Left ventricle myocardium inferior (tissue), 1 donor: ENCODE measurements at regions not wholly inside any gene's neighbourhood (a gene's known extent, or its start where the extent isn't known, plus 50 kb on each side); places are given as distances from the start of the nearest gene placed in this dataset.

Experiments used
- DNase-seq: peaks from one replicate; pipeline ENCODE4 v3.0.0-alpha.2; 2020
- H3K27ac ChIP-seq: fragments of 200-600 bp; replicated peaks from 2 replicates; pipeline ENCODE4 v1.8.0; 2021
- H3K27me3 ChIP-seq: fragments of 200-600 bp; 2 replicates; pipeline ENCODE4 v1.8.0; 2021; ENCODE audit warnings: low read depth
- H3K36me3 ChIP-seq: fragments of 200-600 bp; 2 replicates; pipeline ENCODE4 v1.8.0; 2021
- H3K4me1 ChIP-seq: fragments of 200-600 bp; 2 replicates; pipeline ENCODE4 v1.8.0; 2021
- H3K4me3 ChIP-seq: fragments of 200-600 bp; 2 replicates; pipeline ENCODE4 v1.8.0; 2021; ENCODE audit warnings: mild to moderate bottlenecking, moderate library complexity
- H3K9me3 ChIP-seq: fragments of 200-600 bp; replicated peaks from 2 replicates; pipeline ENCODE4 v1.8.0; 2021
- intact Hi-C: fragments of 100-400 bp; cut with micrococcal nuclease; formaldehyde crosslinking; loops from one replicate; pipeline ENCODE4 v1.11.0; 2022
- TF ChIP-seq, protein P1 (sequence below): fragments of 200-600 bp; IDR thresholded peaks from 2 replicates; pipeline ENCODE4 v1.8.0; 2021; ENCODE audit warnings: antibody characterized with exemption, mild to moderate bottlenecking, borderline replicate concordance
- donor health status: DM: no; HTN: yes; CAD: no; lungs with severe emphysema.

DNA sequence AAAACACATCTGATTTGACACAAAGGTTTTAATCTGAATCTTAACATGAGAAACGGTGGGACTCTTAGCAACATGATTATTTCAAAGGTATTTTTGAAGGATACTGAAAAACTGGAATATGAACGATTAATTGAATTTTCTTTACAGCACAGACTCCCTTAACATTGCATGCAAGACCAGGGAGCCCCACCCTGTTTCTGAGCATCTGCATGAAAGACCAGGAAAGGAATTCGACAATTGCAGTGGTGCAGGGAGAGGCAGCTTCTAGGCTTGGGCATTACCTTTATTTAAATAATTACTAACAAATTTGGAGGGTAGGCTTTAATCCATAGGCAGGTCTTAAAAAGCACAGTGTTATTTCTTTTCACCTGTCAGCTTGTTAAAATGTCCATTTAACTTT is 240.6 kb upstream of the TOPAZ1 start:
- TF ChIP-seq, protein P1, sequence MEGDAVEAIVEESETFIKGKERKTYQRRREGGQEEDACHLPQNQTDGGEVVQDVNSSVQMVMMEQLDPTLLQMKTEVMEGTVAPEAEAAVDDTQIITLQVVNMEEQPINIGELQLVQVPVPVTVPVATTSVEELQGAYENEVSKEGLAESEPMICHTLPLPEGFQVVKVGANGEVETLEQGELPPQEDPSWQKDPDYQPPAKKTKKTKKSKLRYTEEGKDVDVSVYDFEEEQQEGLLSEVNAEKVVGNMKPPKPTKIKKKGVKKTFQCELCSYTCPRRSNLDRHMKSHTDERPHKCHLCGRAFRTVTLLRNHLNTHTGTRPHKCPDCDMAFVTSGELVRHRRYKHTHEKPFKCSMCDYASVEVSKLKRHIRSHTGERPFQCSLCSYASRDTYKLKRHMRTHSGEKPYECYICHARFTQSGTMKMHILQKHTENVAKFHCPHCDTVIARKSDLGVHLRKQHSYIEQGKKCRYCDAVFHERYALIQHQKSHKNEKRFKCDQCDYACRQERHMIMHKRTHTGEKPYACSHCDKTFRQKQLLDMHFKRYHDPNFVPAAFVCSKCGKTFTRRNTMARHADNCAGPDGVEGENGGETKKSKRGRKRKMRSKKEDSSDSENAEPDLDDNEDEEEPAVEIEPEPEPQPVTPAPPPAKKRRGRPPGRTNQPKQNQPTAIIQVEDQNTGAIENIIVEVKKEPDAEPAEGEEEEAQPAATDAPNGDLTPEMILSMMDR = no peak
- intact Hi-C loops = no loop called here
- Histone ChIP-seq H3K9me3 (no peaks in the 10 kb centered on the region), H3K36me3 (no peaks in the 10 kb centered on the region), H3K27ac (no peak overlapping the region), H3K4me3 (no peak overlapping the region), H3K4me1 (peaks cover 34% of the 10 kb centered on the region), H3K27me3 (peaks cover 100% of the 10 kb centered on the region)
- DNase-seq = no peak

DNA sequence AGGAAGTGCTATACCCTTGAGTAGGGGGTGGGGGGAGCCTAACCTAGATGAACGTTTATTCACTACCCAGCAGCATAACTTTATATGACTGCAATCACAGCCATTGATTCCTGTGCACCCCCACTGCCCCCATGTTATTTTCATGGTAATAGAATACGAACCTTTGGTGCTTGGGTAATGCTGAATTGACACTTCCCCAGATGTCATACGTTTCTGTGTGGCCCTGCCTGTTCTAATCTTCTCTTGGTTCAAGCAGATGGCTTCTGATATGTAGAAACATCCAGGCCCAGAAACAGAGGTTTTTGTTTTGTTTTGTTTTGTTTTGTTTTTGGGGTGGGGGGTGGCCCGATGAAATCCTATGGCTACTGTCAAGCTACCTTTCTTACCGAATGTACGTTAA is 237.9 kb upstream of the TOPAZ1 start:
- TF ChIP-seq, protein P1 = no peak
- Histone ChIP-seq H3K9me3 (no peaks in the 10 kb centered on the region), H3K36me3 (no peaks in the 10 kb centered on the region), H3K4me3 (no peak overlapping the region), H3K27ac (no peak overlapping the region), H3K27me3 (peaks cover 95% of the 10 kb centered on the region), H3K4me1 (peaks cover 8% of the 10 kb centered on the region)
- no peak for DNase-seq
- intact Hi-C loops = no loop called here

DNA sequence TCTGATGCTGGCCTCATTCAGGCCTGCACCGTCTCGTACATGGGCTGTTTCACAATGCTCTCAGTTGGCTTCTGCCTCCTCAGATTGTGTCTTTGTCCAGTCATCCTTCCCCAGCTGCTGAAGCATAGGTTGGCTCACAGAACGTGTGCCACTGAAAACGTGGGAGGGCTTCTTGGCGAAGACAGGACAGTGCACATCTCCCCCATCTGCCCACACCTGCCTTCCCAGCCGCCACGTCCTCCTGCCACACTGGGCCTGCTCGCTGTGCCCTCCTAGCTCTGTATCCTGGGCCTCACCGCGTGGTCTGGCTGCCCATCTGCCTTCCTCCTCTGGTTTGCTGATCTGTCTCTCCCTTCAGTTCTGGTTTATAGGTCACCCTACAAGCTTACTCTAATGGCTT is 230.0 kb upstream of the TOPAZ1 start:
- no peak overlapping the region for H3K4me3 ChIP-seq
- no peaks in the 10 kb centered on the region for H3K4me1 ChIP-seq
- H3K36me3 ChIP-seq = no peaks in the 10 kb centered on the region
- no peak for DNase-seq
- H3K27me3 ChIP-seq = peaks cover 63% of the 10 kb centered on the region
- TF ChIP-seq, protein P1 = no peak
- no peak overlapping the region for H3K27ac ChIP-seq
- H3K9me3 ChIP-seq = no peaks in the 10 kb centered on the region
- intact Hi-C loops = no loop called here

DNA sequence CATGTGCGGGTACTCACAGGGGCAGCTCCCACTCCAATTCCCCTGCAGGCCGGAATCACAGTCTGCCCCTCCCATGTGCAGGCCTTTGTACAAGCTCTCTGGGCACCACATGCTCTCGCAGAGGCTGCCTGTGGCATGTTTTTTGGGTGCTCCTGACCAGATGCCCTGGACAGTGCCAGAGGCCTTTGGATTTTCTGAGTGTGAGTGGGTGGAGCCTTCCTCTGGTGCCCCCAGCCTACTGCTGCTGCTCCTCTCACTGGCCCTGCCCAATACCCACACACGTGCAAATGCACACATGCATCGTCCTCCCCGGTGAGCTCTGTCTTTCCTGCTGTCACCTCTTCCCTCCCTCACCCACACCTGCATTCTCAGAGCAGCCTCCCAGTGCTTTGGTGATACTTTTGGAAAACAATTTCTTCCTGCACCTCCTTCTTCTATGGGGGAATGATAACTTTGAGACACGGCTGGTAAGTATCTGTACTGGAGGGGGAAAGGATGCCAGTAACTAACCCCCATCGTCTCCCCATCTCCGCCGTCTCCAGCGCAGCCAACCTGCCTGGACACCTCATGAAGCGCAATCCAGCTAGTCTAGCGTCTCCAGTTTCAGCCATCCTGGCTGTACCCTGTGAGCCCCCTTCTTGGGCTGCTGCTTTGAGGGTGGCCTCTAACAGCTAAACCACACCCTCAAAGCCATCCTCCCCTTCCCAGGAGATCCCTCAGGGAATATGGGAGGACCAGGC is 229.4 kb upstream of the TOPAZ1 start:
- Histone ChIP-seq H3K27ac (no peak overlapping the region), H3K4me1 (no peaks in the 10 kb centered on the region), H3K9me3 (no peaks in the 10 kb centered on the region), H3K27me3 (peaks cover 61% of the 10 kb centered on the region), H3K36me3 (no peaks in the 10 kb centered on the region), H3K4me3 (no peak overlapping the region)
- TF ChIP-seq, protein P1 = no peak
- intact Hi-C loops = no loop called here
- DNase-seq = no peak

DNA sequence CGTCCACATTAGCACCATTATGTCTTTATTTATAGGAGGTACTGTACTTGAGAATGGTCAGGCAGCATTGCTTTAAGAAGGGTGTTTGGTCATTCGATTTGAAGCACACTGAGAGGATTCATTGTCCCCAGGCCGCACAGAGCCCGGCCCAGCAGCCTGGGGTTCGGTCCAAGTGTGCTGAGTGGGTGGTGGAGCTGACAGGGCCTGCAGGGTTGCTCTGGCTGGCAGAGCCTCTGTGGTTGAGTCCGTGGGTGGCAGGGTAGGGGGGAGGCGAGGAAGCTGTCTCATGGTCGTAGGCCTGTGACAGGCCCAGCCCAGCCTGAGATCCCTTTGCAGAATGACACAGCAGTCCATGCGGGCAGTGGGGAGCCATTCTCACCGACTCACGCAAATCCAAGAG is 227.7 kb upstream of the TOPAZ1 start:
- TF ChIP-seq, protein P1 = no peak
- Histone ChIP-seq H3K9me3 (no peaks in the 10 kb centered on the region), H3K4me3 (no peak overlapping the region), H3K27me3 (peaks cover 66% of the 10 kb centered on the region), H3K36me3 (no peaks in the 10 kb centered on the region), H3K4me1 (no peaks in the 10 kb centered on the region), H3K27ac (no peak overlapping the region)
- no peak for DNase-seq
- intact Hi-C loops = no loop called here

DNA sequence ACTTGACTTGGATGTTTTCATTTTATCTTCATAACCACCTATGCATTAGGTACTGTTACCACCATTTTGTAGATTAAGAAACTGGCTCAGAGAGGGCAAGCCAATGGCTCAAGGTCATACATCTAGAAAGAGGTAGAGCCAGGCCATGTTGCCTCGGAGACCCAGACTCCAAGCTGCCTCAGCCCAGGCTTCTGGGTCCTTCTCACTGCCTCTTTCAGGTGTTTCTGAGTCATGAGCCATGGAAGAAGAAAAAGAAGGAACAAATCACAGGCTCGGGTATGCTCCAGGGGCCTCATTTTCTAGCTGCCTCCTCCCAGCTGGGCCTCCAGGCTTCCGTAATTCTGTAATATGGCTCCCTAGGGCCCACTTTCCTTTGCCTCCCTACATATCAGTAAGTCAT is 226.5 kb upstream of the TOPAZ1 start:
- Histone ChIP-seq H3K4me3 (no peak overlapping the region), H3K27ac (no peak overlapping the region), H3K36me3 (no peaks in the 10 kb centered on the region), H3K4me1 (no peaks in the 10 kb centered on the region), H3K27me3 (peaks cover 68% of the 10 kb centered on the region), H3K9me3 (no peaks in the 10 kb centered on the region)
- intact Hi-C loops = no loop called here
- TF ChIP-seq, protein P1 = no peak
- no peak for DNase-seq
